PC-3 (cell line): ENCODE measurements at regions not wholly inside any gene's neighbourhood (a gene's known extent, or its start where the extent isn't known, plus 50 kb on each side); places are given as distances from the start of the nearest gene placed in this dataset.

Experiments used
- CTCF ChIP-seq: fragments of 300-600 bp; sonication (generic); conservative IDR thresholded peaks from 2 replicates; pipeline ENCODE4 v1.5.1; 2017; ENCODE audit warnings: antibody characterized with exemption, low read depth, mild to moderate bottlenecking, low read length
- EZH2 ChIP-seq: fragments of 300-600 bp; sonication (generic); IDR thresholded peaks from one replicate; pipeline ENCODE4 v1.6.1; 2017; ENCODE audit warnings: antibody characterized with exemption, mild to moderate bottlenecking, low read length; ENCODE audit not compliant: unreplicated experiment
- EZH2phosphoT487 ChIP-seq: fragments of 300-600 bp; sonication (generic); IDR thresholded peaks from 2 replicates; pipeline ENCODE4 v1.6.1; 2018; ENCODE audit warnings: mild to moderate bottlenecking, antibody characterized with exemption, low read length, borderline replicate concordance

GRCh38 chr5:162796507-162796906, 640.9 kb upstream of the CCNG1 start:
- TF ChIP-seq CTCF (no peak), EZH2phosphoT487 (no peak), EZH2 (no peak)
